H1 (cell line): ENCODE measurements at regions not wholly inside any gene's neighbourhood (a gene's known extent, or its start where the extent isn't known, plus 50 kb on each side); places are given as distances from the start of the nearest gene placed in this dataset.
A peak's percentile ranks its signal among the peaks of the same experiment; 100 is the strongest.

ENCODE experiments used
- CTCF ChIA-PET: fragments of 300-600 bp; sonication (Branson Sonifier 250); formaldehyde crosslinking; loops from one replicate; lab custom pipeline; 2021; ENCODE audit not compliant: partially characterized antibody; lab: Charles Lee
- POLR2A ChIA-PET: fragments of 300-600 bp; sonication (Branson Sonifier 250); formaldehyde crosslinking; loops from one replicate; lab custom pipeline; 2021; ENCODE audit warnings: inconsistent platforms; ENCODE audit not compliant: partially characterized antibody; lab: Charles Lee
- DNase-seq, 2 experiments: peaks; one replicate each; pipeline versions ENCODE4 v3.0.0 to v3.0.0-alpha.2; 2010 to 2022; ENCODE audit warnings: low spot score in 2 of 2, low read depth in 1 of 2, mixed read lengths in 1 of 2
- FAIRE-seq: peaks from 2 replicates; lab custom pipeline; 2011; peaks lifted over from hg19 to GRCh38; lab: Jason Lieb, UNC
- H2AFZ ChIP-seq: 2 replicates; pipeline ENCODE4 v1.8.1; 2012; ENCODE audit warnings: low read length, inconsistent platforms
- H2AK5ac ChIP-seq: 2 replicates; pipeline ENCODE4 v1.6.1; 2013; ENCODE audit warnings: low read depth, low read length
- H2BK120ac ChIP-seq: replicated peaks from 2 replicates; pipeline ENCODE3; 2013; ENCODE audit warnings: low read depth, low read length, inconsistent platforms
- H2BK12ac ChIP-seq: 2 replicates; pipeline ENCODE4 v1.6.1; 2013; ENCODE audit warnings: low read depth, low read length
- H2BK15ac ChIP-seq: 2 replicates; pipeline ENCODE4 v1.6.1; 2013; ENCODE audit warnings: low read length
- H2BK20ac ChIP-seq: 2 replicates; pipeline ENCODE4 v1.6.1; 2013; ENCODE audit warnings: low read length
- H2BK5ac ChIP-seq: 2 replicates; pipeline ENCODE4 v1.6.1; 2013; ENCODE audit warnings: low read depth, low read length
- H3K14ac ChIP-seq: 2 replicates; pipeline ENCODE4 v1.6.1; 2013; ENCODE audit warnings: inconsistent platforms; ENCODE audit not compliant: insufficient read length
- H3K18ac ChIP-seq: 2 replicates; pipeline ENCODE4 v1.6.1; 2013; ENCODE audit warnings: low read length; ENCODE audit errors: extremely low read depth
- H3K23ac ChIP-seq: 2 replicates; pipeline ENCODE4 v1.6.1; 2013; ENCODE audit warnings: inconsistent platforms; ENCODE audit not compliant: insufficient read length
- H3K23me2 ChIP-seq: 2 replicates; pipeline ENCODE4 v1.6.1; 2013; ENCODE audit warnings: low read depth, low read length
- H3K27ac ChIP-seq: 2 replicates; pipeline ENCODE4 v1.6.1; 2011; ENCODE audit warnings: low read depth, low read length, inconsistent platforms
- H3K27me3 ChIP-seq, 4 experiments: replicated peaks in 1 of 4; 1 replicate in 1 of 4; 2 replicates in 3 of 4; pipeline versions ENCODE4 v1.6.1 to v1.8.1; 2011 to 2013; ENCODE audit warnings: low read length in 3 of 4, mild to moderate bottlenecking in 3 of 4, inconsistent platforms in 2 of 4, mixed read lengths in 2 of 4, moderate library complexity in 1 of 4; ENCODE audit not compliant: control insufficient read depth in 3 of 4, insufficient read depth in 3 of 4; ENCODE audit errors: extremely low read depth in 1 of 4
- H3K36me3 ChIP-seq, 4 experiments: 2 replicates each; pipeline versions ENCODE4 v1.6.1 to v1.8.1; 2011 to 2013; ENCODE audit warnings: mild to moderate bottlenecking in 4 of 4, low read length in 3 of 4, moderate library complexity in 2 of 4, control low read depth in 1 of 4, inconsistent platforms in 1 of 4; ENCODE audit not compliant: insufficient read depth in 4 of 4, control insufficient read depth in 2 of 4
- H3K4ac ChIP-seq: replicated peaks from 2 replicates; pipeline ENCODE3; 2013; ENCODE audit warnings: low read length, low read depth, mixed read lengths, inconsistent platforms; ENCODE audit not compliant: insufficient read length
- H3K4me1 ChIP-seq, 4 experiments: replicated peaks in 1 of 4; 1 replicate in 1 of 4; 2 replicates in 3 of 4; pipeline versions ENCODE4 v1.6.1 to v1.8.1; 2011 to 2013; ENCODE audit warnings: low read length in 3 of 4, inconsistent platforms in 2 of 4, mixed read lengths in 1 of 4; ENCODE audit not compliant: insufficient read depth in 4 of 4, control insufficient read depth in 3 of 4
- H3K4me2 ChIP-seq, 2 experiments: 2 replicates each; pipeline versions ENCODE4 v1.6.1 to v1.8.1; 2011 to 2013; ENCODE audit warnings: low read depth in 2 of 2, low read length in 2 of 2, control low read depth in 1 of 2, inconsistent platforms in 1 of 2, mild to moderate bottlenecking in 1 of 2; ENCODE audit not compliant: insufficient read depth in 1 of 2
- H3K4me3 ChIP-seq, 4 experiments: fragments of 200-600, 300-600 bp in 1 of 4; sonication (generic), shearing (Covaris generic), sonication (Bioruptor Twin) in 1 of 4; 2 replicates each; pipeline versions ENCODE4 v1.5.1 to v1.8.1; 2011 to 2016; ENCODE audit warnings: low read length in 4 of 4, low read depth in 3 of 4, control low read depth in 2 of 4, inconsistent platforms in 2 of 4, mild to moderate bottlenecking in 2 of 4, mixed read lengths in 1 of 4, moderate library complexity in 1 of 4; ENCODE audit not compliant: insufficient read depth in 2 of 4; ENCODE audit errors: extremely low read depth in 1 of 4
- H3K56ac ChIP-seq: replicated peaks from 2 replicates; pipeline ENCODE3; 2013; ENCODE audit warnings: low read depth, mild to moderate bottlenecking, mixed read lengths, low read length, inconsistent platforms; ENCODE audit not compliant: insufficient read length
- H3K79me1 ChIP-seq: 2 replicates; pipeline ENCODE4 v1.6.1; 2013; ENCODE audit warnings: low read depth, low read length, control low read depth
- H3K79me2 ChIP-seq, 2 experiments: 2 replicates each; pipeline versions ENCODE4 v1.6.1 to v1.8.1; 2012 to 2013; ENCODE audit warnings: low read length in 2 of 2, mild to moderate bottlenecking in 2 of 2, inconsistent platforms in 1 of 2; ENCODE audit not compliant: insufficient read depth in 2 of 2, control insufficient read depth in 1 of 2
- H3K9ac ChIP-seq, 4 experiments: replicated peaks in 1 of 4; 1 replicate in 1 of 4; 2 replicates in 3 of 4; pipeline versions ENCODE4 v1.6.1 to v1.8.1; 2011 to 2013; ENCODE audit warnings: low read depth in 3 of 4, low read length in 3 of 4, control low read depth in 2 of 4, mild to moderate bottlenecking in 2 of 4, moderate library complexity in 2 of 4, inconsistent platforms in 1 of 4; ENCODE audit errors: extremely low read depth in 1 of 4
- H3K9me3 ChIP-seq, 2 experiments: 2 replicates each; pipeline versions ENCODE4 v1.6.1 to v1.8.1; 2012 to 2013; ENCODE audit warnings: mild to moderate bottlenecking in 2 of 2, moderate library complexity in 2 of 2, control low read depth in 1 of 2, inconsistent platforms in 1 of 2, low read depth in 1 of 2, low read length in 1 of 2, mixed read lengths in 1 of 2; ENCODE audit not compliant: insufficient read depth in 2 of 2
- H4K20me1 ChIP-seq, 2 experiments: replicated peaks in 1 of 2; 2 replicates each; pipeline versions ENCODE3 to v1.8.1; 2011 to 2013; ENCODE audit warnings: inconsistent platforms in 2 of 2, low read length in 2 of 2, mild to moderate bottlenecking in 1 of 2; ENCODE audit not compliant: insufficient read depth in 2 of 2, control insufficient read depth in 1 of 2
- H4K5ac ChIP-seq: 2 replicates; pipeline ENCODE4 v1.6.1; 2013; ENCODE audit warnings: low read length, low read depth, mixed read lengths, inconsistent platforms; ENCODE audit not compliant: insufficient read length
- H4K8ac ChIP-seq: 2 replicates; pipeline ENCODE4 v1.8.0; 2013; ENCODE audit warnings: mild to moderate bottlenecking, moderate library complexity, low read length, inconsistent platforms; ENCODE audit not compliant: insufficient read depth; ENCODE audit errors: extremely low read depth
- H4K91ac ChIP-seq: replicated peaks from 2 replicates; pipeline ENCODE3; 2013; ENCODE audit warnings: low read length, mixed read lengths, inconsistent platforms; ENCODE audit not compliant: insufficient read length
- EZH2 ChIP-seq: fragments of 200-600 bp; sonication (generic); IDR thresholded peaks from 2 replicates; pipeline ENCODE4 v1.7.1; 2012; ENCODE audit warnings: low read depth, mild to moderate bottlenecking, moderate library complexity, low read length, inconsistent platforms; ENCODE audit not compliant: severe bottlenecking
- TEAD4 ChIP-seq: IDR thresholded peaks from 2 replicates; pipeline ENCODE4 v1.6.1; 2012; ENCODE audit warnings: low read depth, low read length, inconsistent platforms, mixed read lengths
- WGBS, 2 experiments: shearing (Covaris generic) in 1 of 2; methylation state at CpG; one replicate each; pipeline versions ENCODE4 v1.1.6 to v1.1.7; 2013 to 2015; ENCODE audit warnings: low lambda C conversion rate in 2 of 2, mixed read lengths in 2 of 2, inconsistent platforms in 1 of 2, low coverage in 1 of 2, missing lambda C conversion rate in 1 of 2; ENCODE audit not compliant: insufficient replicate concordance in 2 of 2, insufficient coverage in 1 of 2, insufficient read length in 1 of 2; ENCODE audit errors: extremely low coverage in 1 of 2, missing lambda C conversion rate in 1 of 2; 5-methylcytosine and 5-hydroxymethylcytosine counted together

DNA sequence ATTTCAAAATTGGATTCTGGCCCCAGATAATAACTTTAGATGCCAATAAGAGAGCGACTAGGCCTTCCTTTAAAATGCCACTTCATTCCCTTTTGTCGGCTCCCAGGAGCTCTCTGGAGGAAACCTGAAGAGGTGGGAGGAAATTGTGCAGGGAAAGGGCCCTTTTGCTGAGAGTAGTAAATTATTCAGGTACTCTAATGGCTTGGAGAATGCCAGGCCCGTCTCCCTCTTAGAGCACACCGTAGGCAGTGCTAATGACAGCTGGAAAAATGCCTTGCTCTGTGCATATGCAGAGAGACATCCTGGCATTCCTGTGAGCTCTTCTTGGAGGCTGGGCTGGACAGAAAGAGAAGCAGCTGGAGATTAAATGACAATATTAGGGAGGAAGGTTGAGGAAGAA, 115.0 kb upstream of the RPH3A start:
- peak; percentile 45 for FAIRE-seq
- H3K4me2 ChIP-seq, result no peak overlapping the region
- no peaks in the 10 kb centered on the region for H3K79me2 ChIP-seq
- H3K18ac ChIP-seq, result no peak overlapping the region
- H3K36me3 ChIP-seq, result no peaks in the 10 kb centered on the region
- no peak overlapping the region for H4K5ac ChIP-seq
- DNase-seq, result no peak
- no peaks in the 10 kb centered on the region for H3K27me3 ChIP-seq
- no peak overlapping the region for H2AFZ ChIP-seq
- H2BK20ac ChIP-seq, result no peak overlapping the region
- H3K9me3 ChIP-seq, result no peaks in the 10 kb centered on the region
- no peak overlapping the region for H3K4ac ChIP-seq
- no peaks in the 10 kb centered on the region; the same call in 1 of the 2 replicates for H3K23me2 ChIP-seq
- H3K14ac ChIP-seq, result no peak overlapping the region
- H3K56ac ChIP-seq, result no peak overlapping the region
- no peak overlapping the region for H2BK12ac ChIP-seq
- H2BK120ac ChIP-seq, result no peak overlapping the region
- no peak overlapping the region for H3K23ac ChIP-seq
- H3K27ac ChIP-seq, result no peak overlapping the region
- H3K4me1 ChIP-seq, result peaks cover 0 to 4% (median 1%) of the 10 kb centered on the region in 4 experiments; a peak in 3 of 7 replicates
- POLR2A ChIA-PET, result no interaction called here
- H3K4me3 ChIP-seq, result no peak overlapping the region
- no peaks in the 10 kb centered on the region for H4K20me1 ChIP-seq
- no peak overlapping the region for H4K91ac ChIP-seq
- no peak overlapping the region for H2BK15ac ChIP-seq
- peak; percentile 57; the same call in 1 of the 2 replicates for TF ChIP-seq TEAD4
- no peak for TF ChIP-seq EZH2
- no peak overlapping the region for H2BK5ac ChIP-seq
- 80% methylated on average over 4 of the region's 4 CpGs; no CpG with 5 or more reads in 1 of the 2 experiments for WGBS, 2 experiments
- no peak overlapping the region for H2AK5ac ChIP-seq
- no peaks in the 10 kb centered on the region for H3K79me1 ChIP-seq
- H3K9ac ChIP-seq, result no peak overlapping the region
- CTCF ChIA-PET, result interaction anchor here (1.0 to 1.7 kb wide), 5 partner anchors 10 to 315 kb away, joined by 3 to 5 read pairs (median 3); no protein-coding TSS in a partner anchor
- H4K8ac ChIP-seq, result no peak overlapping the region
